TTC549 (cell line): ENCODE measurements at regions not wholly inside any gene's neighbourhood (a gene's known extent, or its start where the extent isn't known, plus 50 kb on each side); places are given as distances from the start of the nearest gene placed in this dataset.
"Not testable (repeated sequence)": the region's sequence is repeated elsewhere in the genome, so short reads cannot be mapped to it uniquely, and the experiment has no call there.

ENCODE experiments used
- FAIRE-seq: peaks from 2 replicates; lab custom pipeline; 2012; peaks lifted over from hg19 to GRCh38; lab: Jason Lieb, UNC

GRCh38 chr16:86076606-86077005, 177.6 kb downstream of the IRF8 start:
- FAIRE-seq, result no peak

- FAIRE-seq, result no peak
These were observed 178.4 kb downstream of the IRF8 start for GRCh38 chr16:86077243-86077940.

GRCh38 chr16:86078121-86078600, 179.2 kb downstream of the IRF8 start:
- no peak for FAIRE-seq

GRCh38 chr16:86078711-86079110, 179.7 kb downstream of the IRF8 start:
- FAIRE-seq, result not testable (repeated sequence)

GRCh38 chr16:86079255-86079885, 180.4 kb downstream of the IRF8 start:
- FAIRE-seq, result no peak

GRCh38 chr16:86080131-86080875, 181.3 kb downstream of the IRF8 start:
- no peak for FAIRE-seq

- no peak for FAIRE-seq
These were observed 182.0 kb downstream of the IRF8 start for GRCh38 chr16:86080982-86081381.

GRCh38 chr16:86082418-86083030, 183.6 kb downstream of the IRF8 start:
- FAIRE-seq, result no peak

- no peak for FAIRE-seq
These were observed 184.5 kb downstream of the IRF8 start for GRCh38 chr16:86083382-86084002.

- FAIRE-seq, result no peak
These were observed 186.2 kb downstream of the IRF8 start for GRCh38 chr16:86085161-86085611.

GRCh38 chr16:86085795-86086194, 186.8 kb downstream of the IRF8 start:
- no peak for FAIRE-seq

- no peak for FAIRE-seq
These were observed 187.5 kb downstream of the IRF8 start for GRCh38 chr16:86086471-86086870.

GRCh38 chr16:86087011-86087895, 188.3 kb downstream of the IRF8 start:
- no peak for FAIRE-seq

GRCh38 chr16:86087896-86088230, 188.9 kb downstream of the IRF8 start:
- FAIRE-seq, result no peak

GRCh38 chr16:86088287-86088686, 189.3 kb downstream of the IRF8 start:
- FAIRE-seq, result no peak

- FAIRE-seq, result no peak
These were observed 189.9 kb downstream of the IRF8 start for GRCh38 chr16:86088816-86089215.

GRCh38 chr16:86089334-86089900, 190.5 kb downstream of the IRF8 start:
- no peak for FAIRE-seq

GRCh38 chr16:86089991-86090390, 191.0 kb downstream of the IRF8 start:
- no peak for FAIRE-seq

GRCh38 chr16:86090461-86091170, 191.7 kb downstream of the IRF8 start:
- FAIRE-seq, result no peak

GRCh38 chr16:86091976-86092375, 193.0 kb downstream of the IRF8 start:
- no peak for FAIRE-seq
